Peyer's patch (tissue), 4 donors: ENCODE measurements at regions not wholly inside any gene's neighbourhood (a gene's known extent, or its start where the extent isn't known, plus 50 kb on each side); places are given as distances from the start of the nearest gene placed in this dataset.
A peak's percentile ranks its signal among the peaks of the same experiment; 100 is the strongest.

ENCODE experiments used
- DNase-seq, 3 donors: peaks; one replicate each; pipeline ENCODE4 v3.0.0-alpha.2; 2017 to 2019
- H3K27ac ChIP-seq, 4 donors: fragments of 200-600 bp; sonication (generic); one replicate each; pipeline ENCODE4 v1.5.1; 2016 to 2019
- H3K27me3 ChIP-seq, 2 donors: fragments of 200-600 bp; sonication (generic); one replicate each; pipeline ENCODE4 v1.5.1; 2019
- H3K36me3 ChIP-seq, 3 donors: fragments of 200-600 bp; sonication (generic); one replicate each; pipeline ENCODE4 v1.5.1; 2016 to 2019
- H3K4me1 ChIP-seq, 4 donors: fragments of 200-600 bp; sonication (generic); one replicate each; pipeline ENCODE4 v1.5.1; 2016 to 2019
- H3K4me3 ChIP-seq, 4 donors: fragments of 200-600 bp; sonication (generic); 1 replicate in 3 of 4; 2 replicates in 1 of 4; pipeline ENCODE4 v1.5.1; 2016 to 2019; ENCODE audit warnings: mild to moderate bottlenecking in 1 of 4
- H3K9me3 ChIP-seq, 4 donors: fragments of 200-600 bp; sonication (generic); one replicate each; pipeline ENCODE4 v1.5.1; 2016 to 2019; ENCODE audit warnings: mild to moderate bottlenecking in 1 of 4
- POLR2A ChIP-seq, 2 donors: fragments of 450-650 bp; IDR thresholded peaks; one replicate each; pipeline ENCODE4 v1.5.1; 2017; ENCODE audit warnings: antibody characterized with exemption in 2 of 2, mild to moderate bottlenecking in 2 of 2, moderate library complexity in 2 of 2
- TF ChIP-seq, protein P1 (sequence below), 6 experiments: fragments of 450-650 bp in 4 of 6; fragments of 200-600 bp in 2 of 6; sonication (generic) in 1 of 6; IDR thresholded peaks; one replicate each; pipeline ENCODE4 v1.5.1; 2017 to 2019; ENCODE audit warnings: antibody characterized with exemption in 6 of 6, mild to moderate bottlenecking in 3 of 6, moderate library complexity in 1 of 6

DNA sequence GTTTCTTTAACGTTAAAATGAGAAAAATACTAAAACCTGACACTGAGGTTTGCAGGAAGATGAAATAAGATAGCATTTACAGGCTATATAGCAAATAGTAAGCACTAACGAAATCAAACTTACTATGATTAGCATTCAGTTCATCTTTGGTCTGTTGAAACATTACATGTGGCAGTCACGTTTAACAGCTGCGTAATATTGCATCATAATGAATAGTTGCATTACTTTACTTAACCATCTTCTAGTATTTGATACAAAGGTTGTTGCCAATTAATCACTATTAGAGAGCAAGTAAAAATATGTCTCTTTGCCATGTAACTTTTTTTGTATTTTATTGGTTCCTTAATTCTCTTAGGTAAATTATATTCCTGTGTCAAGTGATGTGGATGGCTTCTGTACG lies 131.8 kb upstream of the GHITM start:
- H3K4me1 ChIP-seq: no peaks in the 10 kb centered on the region

DNA sequence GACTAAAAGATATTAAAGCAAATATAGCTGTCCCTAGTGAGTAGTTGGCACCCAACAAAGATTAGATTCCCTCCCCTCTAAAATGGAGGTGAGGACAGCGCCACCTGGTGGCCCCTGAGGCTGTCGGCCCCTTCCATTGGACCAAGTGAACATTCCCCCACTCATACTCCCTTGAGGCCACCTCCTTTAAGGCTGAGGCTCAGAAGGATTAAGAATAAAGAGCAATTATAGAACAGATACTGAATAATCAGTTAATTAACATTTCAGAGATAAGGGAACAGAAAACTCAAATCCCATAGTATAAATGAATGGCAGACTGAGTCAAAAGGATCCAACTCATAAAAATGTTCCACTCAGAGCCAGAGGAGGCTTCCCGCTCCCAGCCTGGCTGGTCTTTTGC lies 130.4 kb upstream of the GHITM start:
- Histone ChIP-seq H3K4me3 (no peak overlapping the region), H3K9me3 (no peaks in the 10 kb centered on the region), H3K27ac (no peak overlapping the region), H3K36me3 (no peaks in the 10 kb centered on the region), H3K4me1 (no peaks in the 10 kb centered on the region), H3K27me3 (no peaks in the 10 kb centered on the region)
- TF ChIP-seq POLR2A (IDR thresholded peaks at IDR 0.05): no peak
- TF ChIP-seq, protein P1, sequence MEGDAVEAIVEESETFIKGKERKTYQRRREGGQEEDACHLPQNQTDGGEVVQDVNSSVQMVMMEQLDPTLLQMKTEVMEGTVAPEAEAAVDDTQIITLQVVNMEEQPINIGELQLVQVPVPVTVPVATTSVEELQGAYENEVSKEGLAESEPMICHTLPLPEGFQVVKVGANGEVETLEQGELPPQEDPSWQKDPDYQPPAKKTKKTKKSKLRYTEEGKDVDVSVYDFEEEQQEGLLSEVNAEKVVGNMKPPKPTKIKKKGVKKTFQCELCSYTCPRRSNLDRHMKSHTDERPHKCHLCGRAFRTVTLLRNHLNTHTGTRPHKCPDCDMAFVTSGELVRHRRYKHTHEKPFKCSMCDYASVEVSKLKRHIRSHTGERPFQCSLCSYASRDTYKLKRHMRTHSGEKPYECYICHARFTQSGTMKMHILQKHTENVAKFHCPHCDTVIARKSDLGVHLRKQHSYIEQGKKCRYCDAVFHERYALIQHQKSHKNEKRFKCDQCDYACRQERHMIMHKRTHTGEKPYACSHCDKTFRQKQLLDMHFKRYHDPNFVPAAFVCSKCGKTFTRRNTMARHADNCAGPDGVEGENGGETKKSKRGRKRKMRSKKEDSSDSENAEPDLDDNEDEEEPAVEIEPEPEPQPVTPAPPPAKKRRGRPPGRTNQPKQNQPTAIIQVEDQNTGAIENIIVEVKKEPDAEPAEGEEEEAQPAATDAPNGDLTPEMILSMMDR (IDR thresholded peaks at IDR 0.05): peak in 4 of 6 experiments; percentile 48 to 61 (median 54)
- peak in 2 of 3 donors; percentile 61 to 62 for DNase-seq

More for the DNA sequence above, 131.8 kb upstream of the GHITM start:
- Histone ChIP-seq H3K27ac (no peak overlapping the region), H3K9me3 (no peaks in the 10 kb centered on the region), H3K4me3 (no peak overlapping the region), H3K36me3 (no peaks in the 10 kb centered on the region), H3K27me3 (no peaks in the 10 kb centered on the region)
- TF ChIP-seq POLR2A (IDR thresholded peaks at IDR 0.05): no peak
- TF ChIP-seq, protein P1 (IDR thresholded peaks at IDR 0.05): no peak
- no peak for DNase-seq

DNA sequence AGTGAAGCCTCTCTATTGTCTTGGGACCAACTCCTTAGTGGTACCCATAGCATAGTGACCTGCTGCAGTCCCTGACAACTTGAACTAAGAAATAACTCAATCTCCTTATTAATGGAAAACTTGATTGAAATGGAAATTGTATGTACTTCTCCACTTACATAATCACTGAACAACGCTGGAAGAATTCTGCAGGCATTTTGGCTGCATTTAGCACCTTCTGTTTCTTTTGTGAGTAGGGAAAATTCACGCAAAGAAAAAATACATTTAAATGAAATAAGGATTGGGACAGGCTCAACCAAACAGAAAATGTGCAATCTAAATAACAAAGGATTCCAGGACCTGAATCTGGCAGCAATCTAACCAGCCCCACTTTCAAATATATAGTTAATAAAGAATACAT lies 126.9 kb upstream of the GHITM start:
- Histone ChIP-seq H3K27ac (no peak overlapping the region), H3K27me3 (no peaks in the 10 kb centered on the region), H3K9me3 (no peaks in the 10 kb centered on the region), H3K36me3 (no peaks in the 10 kb centered on the region), H3K4me1 (no peaks in the 10 kb centered on the region), H3K4me3 (no peak overlapping the region)
- TF ChIP-seq POLR2A (IDR thresholded peaks at IDR 0.05): no peak
- TF ChIP-seq, protein P1 (IDR thresholded peaks at IDR 0.05): no peak
- no peak for DNase-seq

DNA sequence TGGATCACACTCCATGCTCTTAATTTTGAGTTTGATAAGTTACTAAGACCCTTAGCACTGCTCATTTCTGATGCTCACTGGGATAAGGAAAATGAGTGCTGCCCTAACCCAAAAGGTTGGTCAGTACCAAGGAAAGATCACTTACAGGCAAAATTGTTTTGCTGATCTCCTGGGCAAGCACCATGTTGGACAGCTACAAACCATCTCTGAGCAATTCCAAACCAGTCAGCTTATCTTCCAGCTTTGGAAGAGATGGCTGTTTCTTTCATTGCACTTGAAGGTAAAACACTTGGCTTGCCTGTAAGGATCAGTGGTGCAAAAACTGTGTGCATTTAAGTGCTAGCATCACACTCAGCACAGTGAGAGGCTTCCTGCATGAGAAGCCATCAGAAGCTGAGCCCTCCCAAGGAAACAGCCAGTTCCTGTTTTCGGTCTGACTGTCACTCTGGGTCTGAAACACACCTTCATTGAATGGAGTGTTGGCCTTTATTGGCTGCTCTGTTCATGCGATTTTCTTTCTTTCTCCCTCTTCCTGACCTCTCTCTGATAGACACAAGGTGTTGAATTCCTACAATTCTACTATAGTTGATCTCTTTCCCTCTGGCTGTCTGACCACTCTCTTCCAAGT lies 126.4 kb upstream of the GHITM start:
- no peak overlapping the region for H3K4me3 ChIP-seq
- no peaks in the 10 kb centered on the region for H3K4me1 ChIP-seq
- H3K36me3 ChIP-seq: no peaks in the 10 kb centered on the region
- no peaks in the 10 kb centered on the region for H3K9me3 ChIP-seq
- no peaks in the 10 kb centered on the region for H3K27me3 ChIP-seq
- TF ChIP-seq, protein P1 (IDR thresholded peaks at IDR 0.05): no peak
- TF ChIP-seq POLR2A (IDR thresholded peaks at IDR 0.05): no peak
- H3K27ac ChIP-seq: no peak overlapping the region
- DNase-seq: no peak

DNA sequence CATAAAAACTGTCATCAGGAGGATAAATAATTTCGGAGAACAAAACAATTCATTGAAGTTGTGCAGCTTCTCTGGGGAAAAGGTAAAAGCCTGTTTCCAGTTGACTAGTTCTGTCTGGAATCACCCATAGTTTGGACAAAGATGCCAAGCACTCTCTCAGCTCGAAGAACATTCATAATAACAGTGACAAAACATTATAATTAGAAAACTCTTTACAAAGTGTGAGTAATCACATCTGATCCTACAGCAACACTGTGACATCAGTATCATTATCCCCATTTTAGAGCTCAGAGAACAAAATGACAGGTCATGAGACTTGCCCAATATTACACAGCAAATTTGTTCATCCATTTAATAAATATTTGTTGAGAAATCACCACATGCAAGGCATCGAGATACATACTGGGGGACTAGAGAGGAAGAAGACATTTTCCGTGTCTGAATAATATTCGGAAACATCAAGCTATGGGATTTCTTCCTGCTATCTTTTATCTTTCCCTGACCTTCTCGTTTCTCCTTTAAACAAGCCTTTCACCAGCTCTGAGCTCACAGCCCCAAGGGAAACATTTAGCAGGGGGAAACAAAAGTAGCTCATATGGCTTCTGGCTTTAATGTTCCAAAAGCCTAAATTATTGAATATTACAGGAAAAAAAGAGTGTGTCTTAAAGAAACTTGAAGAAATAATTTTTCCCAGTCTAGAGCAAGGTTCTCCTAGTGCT lies 123.3 kb upstream of the GHITM start:
- Histone ChIP-seq H3K27ac (no peak overlapping the region), H3K4me1 (no peaks in the 10 kb centered on the region), H3K27me3 (no peaks in the 10 kb centered on the region), H3K36me3 (no peaks in the 10 kb centered on the region), H3K4me3 (no peak overlapping the region), H3K9me3 (no peaks in the 10 kb centered on the region)
- no peak for DNase-seq
- TF ChIP-seq, protein P1 (IDR thresholded peaks at IDR 0.05): no peak
- no peak for TF ChIP-seq POLR2A (IDR thresholded peaks at IDR 0.05)
